ENCODE measurements at regions not wholly inside any gene's neighbourhood (a gene's known extent, or its start where the extent isn't known, plus 50 kb on each side); places are given as distances from the start of the nearest gene placed in this dataset.
A peak's percentile ranks its signal among the peaks of the same experiment; 100 is the strongest.
"Not testable (repeated sequence)": the region's sequence is repeated elsewhere in the genome, so short reads cannot be mapped to it uniquely, and the experiment has no call there.

- H3K36me3 ChIP-seq (ENCODE audit: insufficient read depth, low read length) = no peaks in the 10 kb centered on the region
- H3K9me3 ChIP-seq (ENCODE audit: low read depth, low read length) = no peaks in the 10 kb centered on the region
- TF ChIP-seq, protein P1, sequence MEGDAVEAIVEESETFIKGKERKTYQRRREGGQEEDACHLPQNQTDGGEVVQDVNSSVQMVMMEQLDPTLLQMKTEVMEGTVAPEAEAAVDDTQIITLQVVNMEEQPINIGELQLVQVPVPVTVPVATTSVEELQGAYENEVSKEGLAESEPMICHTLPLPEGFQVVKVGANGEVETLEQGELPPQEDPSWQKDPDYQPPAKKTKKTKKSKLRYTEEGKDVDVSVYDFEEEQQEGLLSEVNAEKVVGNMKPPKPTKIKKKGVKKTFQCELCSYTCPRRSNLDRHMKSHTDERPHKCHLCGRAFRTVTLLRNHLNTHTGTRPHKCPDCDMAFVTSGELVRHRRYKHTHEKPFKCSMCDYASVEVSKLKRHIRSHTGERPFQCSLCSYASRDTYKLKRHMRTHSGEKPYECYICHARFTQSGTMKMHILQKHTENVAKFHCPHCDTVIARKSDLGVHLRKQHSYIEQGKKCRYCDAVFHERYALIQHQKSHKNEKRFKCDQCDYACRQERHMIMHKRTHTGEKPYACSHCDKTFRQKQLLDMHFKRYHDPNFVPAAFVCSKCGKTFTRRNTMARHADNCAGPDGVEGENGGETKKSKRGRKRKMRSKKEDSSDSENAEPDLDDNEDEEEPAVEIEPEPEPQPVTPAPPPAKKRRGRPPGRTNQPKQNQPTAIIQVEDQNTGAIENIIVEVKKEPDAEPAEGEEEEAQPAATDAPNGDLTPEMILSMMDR (IDR thresholded peaks at IDR 0.05; ENCODE audit: extremely low read depth, low read depth, low read length) = peak; percentile 74
- H3K27ac ChIP-seq (ENCODE audit: low read depth, low read length) = no peak overlapping the region
- no peaks in the 10 kb centered on the region for H3K27me3 ChIP-seq (ENCODE audit: insufficient read depth, low read length)
- peaks cover 7% of the 10 kb centered on the region for H3K4me1 ChIP-seq (ENCODE audit: insufficient read depth, low read length)
- H3K4me2 ChIP-seq (ENCODE audit: insufficient read depth, low read length) = peak overlapping the region; percentile 19
- no peaks in the 10 kb centered on the region for H4K20me1 ChIP-seq (ENCODE audit: insufficient read depth, low read length)
- H3K79me2 ChIP-seq (ENCODE audit: insufficient read depth, low read length) = no peaks in the 10 kb centered on the region
- no peak overlapping the region for H2AFZ ChIP-seq (ENCODE audit: low read length)
- H3K4me3 ChIP-seq (ENCODE audit: insufficient read depth, low read length) = no peak overlapping the region
- DNase-seq (ENCODE audit: insufficient read length, low spot score, missing footprints) = peak; percentile 56
Observed at GRCh38 chr6:27161946-27162603, 85.4 kb upstream of the PRSS16 start.

GRCh38 chr6:27163834-27164233 lies 83.7 kb upstream of the PRSS16 start:
- no peaks in the 10 kb centered on the region for H3K9me3 ChIP-seq (ENCODE audit: low read depth, low read length)
- no peak for DNase-seq (ENCODE audit: insufficient read length, low spot score, missing footprints)
- no peaks in the 10 kb centered on the region for H3K36me3 ChIP-seq (ENCODE audit: insufficient read depth, low read length)
- H3K79me2 ChIP-seq (ENCODE audit: insufficient read depth, low read length) = no peaks in the 10 kb centered on the region
- H3K4me1 ChIP-seq (ENCODE audit: insufficient read depth, low read length) = peaks cover 13% of the 10 kb centered on the region
- H3K4me3 ChIP-seq (ENCODE audit: insufficient read depth, low read length) = no peak overlapping the region
- no peak overlapping the region for H2AFZ ChIP-seq (ENCODE audit: low read length)
- no peaks in the 10 kb centered on the region for H4K20me1 ChIP-seq (ENCODE audit: insufficient read depth, low read length)
- TF ChIP-seq, protein P1 (IDR thresholded peaks at IDR 0.05; ENCODE audit: extremely low read depth, low read depth, low read length) = no peak
- no peak overlapping the region for H3K27ac ChIP-seq (ENCODE audit: low read depth, low read length)
- no peak overlapping the region for H3K4me2 ChIP-seq (ENCODE audit: insufficient read depth, low read length)
- H3K27me3 ChIP-seq (ENCODE audit: insufficient read depth, low read length) = no peaks in the 10 kb centered on the region

- H3K27ac ChIP-seq (ENCODE audit: low read depth, low read length) = peak overlapping the region; percentile 83
- peaks cover 18% of the 10 kb centered on the region for H3K4me1 ChIP-seq (ENCODE audit: insufficient read depth, low read length)
- peak overlapping the region; percentile 77 for H3K4me2 ChIP-seq (ENCODE audit: insufficient read depth, low read length)
- H3K79me2 ChIP-seq (ENCODE audit: insufficient read depth, low read length) = no peaks in the 10 kb centered on the region
- H3K27me3 ChIP-seq (ENCODE audit: insufficient read depth, low read length) = no peaks in the 10 kb centered on the region
- TF ChIP-seq, protein P1 (IDR thresholded peaks at IDR 0.05; ENCODE audit: extremely low read depth, low read depth, low read length) = no peak
- DNase-seq (ENCODE audit: insufficient read length, low spot score, missing footprints) = peak; percentile 37
- H4K20me1 ChIP-seq (ENCODE audit: insufficient read depth, low read length) = no peaks in the 10 kb centered on the region
- no peaks in the 10 kb centered on the region for H3K9me3 ChIP-seq (ENCODE audit: low read depth, low read length)
- H3K4me3 ChIP-seq (ENCODE audit: insufficient read depth, low read length) = peak overlapping the region; percentile 9
- H2AFZ ChIP-seq (ENCODE audit: low read length) = peak overlapping the region; percentile 6
- H3K36me3 ChIP-seq (ENCODE audit: insufficient read depth, low read length) = no peaks in the 10 kb centered on the region
Observed at GRCh38 chr6:27168108-27168507, 79.4 kb upstream of the PRSS16 start.

GRCh38 chr6:27168586-27169443 lies 78.7 kb upstream of the PRSS16 start:
- H3K4me2 ChIP-seq (ENCODE audit: insufficient read depth, low read length) = peak overlapping the region; percentile 77
- TF ChIP-seq, protein P1 (IDR thresholded peaks at IDR 0.05; ENCODE audit: extremely low read depth, low read depth, low read length) = no peak
- no peaks in the 10 kb centered on the region for H3K36me3 ChIP-seq (ENCODE audit: insufficient read depth, low read length)
- no peaks in the 10 kb centered on the region for H3K9me3 ChIP-seq (ENCODE audit: low read depth, low read length)
- peak overlapping the region; percentile 9 for H3K4me3 ChIP-seq (ENCODE audit: insufficient read depth, low read length)
- H3K4me1 ChIP-seq (ENCODE audit: insufficient read depth, low read length) = peaks cover 18% of the 10 kb centered on the region
- H2AFZ ChIP-seq (ENCODE audit: low read length) = peak overlapping the region; percentile 67
- H4K20me1 ChIP-seq (ENCODE audit: insufficient read depth, low read length) = no peaks in the 10 kb centered on the region
- H3K27me3 ChIP-seq (ENCODE audit: insufficient read depth, low read length) = no peaks in the 10 kb centered on the region
- peak; percentile 46 for DNase-seq (ENCODE audit: insufficient read length, low spot score, missing footprints)
- H3K27ac ChIP-seq (ENCODE audit: low read depth, low read length) = peak overlapping the region; percentile 83
- no peaks in the 10 kb centered on the region for H3K79me2 ChIP-seq (ENCODE audit: insufficient read depth, low read length)

DNA sequence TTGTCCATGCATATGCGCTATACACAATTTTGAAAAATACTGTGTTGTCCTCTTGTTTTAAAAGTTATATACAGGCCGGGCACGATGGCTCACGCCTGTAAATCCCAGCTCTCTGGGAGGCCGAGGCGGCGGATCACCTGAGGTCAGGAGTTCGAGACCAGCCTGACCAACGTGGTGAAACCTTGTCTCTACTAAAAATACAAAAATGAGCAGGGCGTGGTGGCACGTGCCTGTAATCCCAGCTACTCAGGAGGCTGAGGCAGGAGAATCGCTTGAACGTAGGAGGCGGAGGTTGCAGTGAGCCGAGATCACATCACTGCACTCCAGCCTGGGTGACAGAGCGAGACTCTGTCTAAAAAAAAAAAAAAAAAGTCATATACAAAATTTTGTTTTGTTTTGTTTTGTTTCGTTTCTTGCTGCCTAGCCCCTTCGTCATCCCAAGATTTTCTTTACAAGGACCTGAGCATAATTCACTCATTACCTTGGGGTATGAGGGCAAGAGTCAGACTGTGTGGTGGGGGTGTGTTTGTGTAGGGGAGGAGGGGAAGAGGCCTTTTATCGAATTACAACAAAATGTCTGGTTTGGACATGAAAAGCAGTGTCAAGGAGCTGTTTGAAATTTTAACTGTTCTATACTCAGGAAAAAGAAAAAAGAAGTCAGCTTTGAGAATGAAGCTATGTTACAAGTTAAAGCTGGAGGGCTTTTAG lies 74.8 kb upstream of the PRSS16 start:
- H3K36me3 ChIP-seq (ENCODE audit: insufficient read depth, low read length); H3K4me2 ChIP-seq (ENCODE audit: insufficient read depth, low read length); H3K9me3 ChIP-seq (ENCODE audit: low read depth, low read length); H2AFZ ChIP-seq (ENCODE audit: low read length); DNase-seq (ENCODE audit: insufficient read length, low spot score, missing footprints); H3K27ac ChIP-seq (ENCODE audit: low read depth, low read length); H3K79me2 ChIP-seq (ENCODE audit: insufficient read depth, low read length); H4K20me1 ChIP-seq (ENCODE audit: insufficient read depth, low read length); H3K4me3 ChIP-seq (ENCODE audit: insufficient read depth, low read length); H3K27me3 ChIP-seq (ENCODE audit: insufficient read depth, low read length): not testable (repeated sequence)
- peaks cover 22% of the 10 kb centered on the region for H3K4me1 ChIP-seq (ENCODE audit: insufficient read depth, low read length)

Measured in osteoblast (primary cell).